Ascending aorta (tissue), 2 donors: ENCODE measurements at regions not wholly inside any gene's neighbourhood (a gene's known extent, or its start where the extent isn't known, plus 50 kb on each side); places are given as distances from the start of the nearest gene placed in this dataset.
A peak's percentile ranks its signal among the peaks of the same experiment; 100 is the strongest.

Experiments
- DNase-seq, 2 donors: peaks; one replicate each; pipeline ENCODE4 v3.0.0-alpha.2; 2019; ENCODE audit warnings: low spot score in 2 of 2
- H3K27ac ChIP-seq, 2 donors: fragments of 200-600 bp; sonication (generic); one replicate each; pipeline ENCODE4 v1.5.1; 2016 to 2017; ENCODE audit warnings: mild to moderate bottlenecking in 1 of 2
- H3K27me3 ChIP-seq: fragments of 200-600 bp; sonication (generic); one replicate; pipeline ENCODE4 v1.5.1; 2017
- H3K36me3 ChIP-seq, 2 donors: fragments of 200-600 bp; sonication (generic); one replicate each; pipeline ENCODE4 v1.5.1; 2016
- H3K4me1 ChIP-seq, 2 donors: fragments of 200-600 bp; sonication (generic); one replicate each; pipeline ENCODE4 v1.5.1; 2016 to 2017; ENCODE audit warnings: mild to moderate bottlenecking in 1 of 2
- H3K4me3 ChIP-seq, 2 donors: fragments of 200-600 bp; sonication (generic); one replicate each; pipeline ENCODE4 v1.5.1; 2016 to 2017; ENCODE audit warnings: mild to moderate bottlenecking in 1 of 2
- H3K9me3 ChIP-seq, 2 donors: fragments of 200-600 bp; sonication (generic); one replicate each; pipeline ENCODE4 v1.5.1; 2016
- intact Hi-C: fragments of 100-400 bp; cut with DNase I; formaldehyde crosslinking; loops from one replicate; pipeline ENCODE4 v1.15.1; 2023
- TF ChIP-seq, protein P1 (sequence below), 3 experiments: fragments of 200-600 bp in 2 of 3; fragments of 450-650 bp in 1 of 3; sonication (generic) in 2 of 3; IDR thresholded peaks; one replicate each; pipeline ENCODE4 v1.5.1; 2016 to 2019; ENCODE audit warnings: antibody characterized with exemption in 3 of 3, mild to moderate bottlenecking in 1 of 3, moderate library complexity in 1 of 3

DNA sequence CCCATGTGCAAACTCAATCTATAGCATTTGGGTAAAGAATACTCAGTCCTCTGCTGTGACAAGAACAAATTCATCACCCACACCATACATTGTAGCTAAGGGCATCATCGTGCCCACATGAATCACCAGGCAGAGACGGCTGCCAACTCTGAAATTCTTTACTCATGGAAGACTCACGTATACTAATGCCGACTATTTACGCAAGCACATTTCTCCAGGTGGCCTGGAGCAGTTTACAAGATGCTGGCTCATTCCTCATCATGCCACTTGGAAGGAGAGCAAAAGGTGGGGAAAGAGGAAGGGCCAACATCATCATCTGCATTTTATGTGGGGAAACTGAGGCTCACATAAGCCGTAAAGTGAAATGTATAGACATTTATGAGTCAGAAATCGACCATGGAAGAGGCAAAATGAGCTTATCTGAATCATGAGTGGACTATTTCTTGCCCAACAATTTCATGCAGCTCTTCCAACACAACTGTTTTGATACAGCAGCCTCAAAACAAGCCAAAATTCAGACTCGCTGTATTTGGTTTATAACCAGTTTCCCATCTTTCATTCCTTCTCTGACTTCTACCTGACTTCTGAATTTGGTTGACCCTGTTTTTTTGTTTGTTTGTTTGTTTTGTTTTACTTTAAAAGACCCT is 213.9 kb upstream of the SERP2 start:
- DNase-seq: no peak
- intact Hi-C loops: loop anchor here (1.0 to 10.0 kb wide), 3 partner anchors 17 to 1165 kb away; no protein-coding TSS in a partner anchor

DNA sequence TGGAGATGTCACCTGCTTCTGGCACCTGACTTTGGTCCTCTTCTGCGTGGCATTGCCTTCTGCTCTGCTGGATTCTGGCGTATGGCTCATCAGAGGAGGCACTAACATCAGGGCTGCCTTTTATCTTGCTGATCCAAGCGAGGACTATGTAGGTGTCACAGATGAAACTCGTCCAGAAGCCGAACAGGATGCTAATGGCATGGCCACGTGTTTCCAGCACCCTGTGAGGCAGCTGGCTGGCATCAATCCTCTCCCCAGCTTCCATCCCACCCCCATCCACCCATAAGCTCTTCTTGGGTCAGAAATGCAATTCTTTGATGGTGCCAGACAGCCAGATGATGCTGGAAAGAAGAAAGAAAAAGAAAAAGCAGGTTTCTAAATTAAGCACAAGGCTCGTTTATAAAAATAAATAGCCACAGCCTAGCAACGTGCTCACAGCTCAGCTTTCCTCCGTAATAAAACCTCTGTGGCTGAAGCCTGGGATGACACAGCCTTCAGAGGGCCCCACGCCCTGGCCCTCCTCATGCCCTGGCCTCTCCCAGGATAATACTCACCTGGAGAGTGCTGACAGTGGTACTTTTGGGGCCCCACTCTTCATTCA is 212.9 kb upstream of the SERP2 start:
- intact Hi-C loops: no loop called here
- no peaks in the 10 kb centered on the region for H3K36me3 ChIP-seq
- no peak overlapping the region for H3K4me3 ChIP-seq
- H3K4me1 ChIP-seq: peaks cover 4 to 53% of the 10 kb centered on the region in 2 donors
- TF ChIP-seq, protein P1, sequence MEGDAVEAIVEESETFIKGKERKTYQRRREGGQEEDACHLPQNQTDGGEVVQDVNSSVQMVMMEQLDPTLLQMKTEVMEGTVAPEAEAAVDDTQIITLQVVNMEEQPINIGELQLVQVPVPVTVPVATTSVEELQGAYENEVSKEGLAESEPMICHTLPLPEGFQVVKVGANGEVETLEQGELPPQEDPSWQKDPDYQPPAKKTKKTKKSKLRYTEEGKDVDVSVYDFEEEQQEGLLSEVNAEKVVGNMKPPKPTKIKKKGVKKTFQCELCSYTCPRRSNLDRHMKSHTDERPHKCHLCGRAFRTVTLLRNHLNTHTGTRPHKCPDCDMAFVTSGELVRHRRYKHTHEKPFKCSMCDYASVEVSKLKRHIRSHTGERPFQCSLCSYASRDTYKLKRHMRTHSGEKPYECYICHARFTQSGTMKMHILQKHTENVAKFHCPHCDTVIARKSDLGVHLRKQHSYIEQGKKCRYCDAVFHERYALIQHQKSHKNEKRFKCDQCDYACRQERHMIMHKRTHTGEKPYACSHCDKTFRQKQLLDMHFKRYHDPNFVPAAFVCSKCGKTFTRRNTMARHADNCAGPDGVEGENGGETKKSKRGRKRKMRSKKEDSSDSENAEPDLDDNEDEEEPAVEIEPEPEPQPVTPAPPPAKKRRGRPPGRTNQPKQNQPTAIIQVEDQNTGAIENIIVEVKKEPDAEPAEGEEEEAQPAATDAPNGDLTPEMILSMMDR (IDR thresholded peaks at IDR 0.05): no peak
- H3K27me3 ChIP-seq: no peaks in the 10 kb centered on the region
- H3K9me3 ChIP-seq: no peaks in the 10 kb centered on the region
- no peak for DNase-seq
- peak overlapping the region; percentile 84 to 85 for H3K27ac ChIP-seq

More for the DNA sequence above, 213.9 kb upstream of the SERP2 start:
- no peaks in the 10 kb centered on the region for H3K9me3 ChIP-seq
- TF ChIP-seq, protein P1 (IDR thresholded peaks at IDR 0.05): no peak
- peak overlapping the region; percentile 84 to 85 for H3K27ac ChIP-seq
- no peaks in the 10 kb centered on the region for H3K36me3 ChIP-seq
- no peaks in the 10 kb centered on the region for H3K27me3 ChIP-seq
- H3K4me1 ChIP-seq: peaks cover 9 to 59% of the 10 kb centered on the region in 2 donors
- no peak overlapping the region for H3K4me3 ChIP-seq

DNA sequence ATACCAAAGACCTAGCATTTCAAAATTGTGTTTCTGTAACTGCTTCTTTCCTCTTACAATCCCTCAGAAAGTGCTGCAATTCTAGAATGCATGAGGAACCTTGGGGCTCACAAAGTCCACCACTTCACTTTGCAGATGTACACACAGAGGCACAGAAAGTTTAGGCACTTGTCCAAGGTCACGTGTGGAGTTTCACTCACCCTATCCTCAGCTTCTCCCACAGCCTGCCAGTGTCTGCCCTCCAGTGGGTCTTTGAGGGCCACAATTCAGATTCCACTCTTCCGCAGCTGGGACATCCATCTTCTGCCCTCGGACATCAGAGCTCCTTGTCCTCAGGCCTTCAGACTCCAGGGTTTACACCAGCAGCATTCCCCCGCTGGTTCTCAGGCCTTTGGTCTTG is 210.5 kb upstream of the SERP2 start:
- no peak for DNase-seq
- Histone ChIP-seq H3K27me3 (no peaks in the 10 kb centered on the region), H3K36me3 (no peaks in the 10 kb centered on the region), H3K27ac (no peak overlapping the region), H3K9me3 (no peaks in the 10 kb centered on the region), H3K4me3 (no peak overlapping the region), H3K4me1 (peaks cover 4 to 34% of the 10 kb centered on the region in 2 donors)
- intact Hi-C loops: no loop called here
- TF ChIP-seq, protein P1 (IDR thresholded peaks at IDR 0.05): no peak

DNA sequence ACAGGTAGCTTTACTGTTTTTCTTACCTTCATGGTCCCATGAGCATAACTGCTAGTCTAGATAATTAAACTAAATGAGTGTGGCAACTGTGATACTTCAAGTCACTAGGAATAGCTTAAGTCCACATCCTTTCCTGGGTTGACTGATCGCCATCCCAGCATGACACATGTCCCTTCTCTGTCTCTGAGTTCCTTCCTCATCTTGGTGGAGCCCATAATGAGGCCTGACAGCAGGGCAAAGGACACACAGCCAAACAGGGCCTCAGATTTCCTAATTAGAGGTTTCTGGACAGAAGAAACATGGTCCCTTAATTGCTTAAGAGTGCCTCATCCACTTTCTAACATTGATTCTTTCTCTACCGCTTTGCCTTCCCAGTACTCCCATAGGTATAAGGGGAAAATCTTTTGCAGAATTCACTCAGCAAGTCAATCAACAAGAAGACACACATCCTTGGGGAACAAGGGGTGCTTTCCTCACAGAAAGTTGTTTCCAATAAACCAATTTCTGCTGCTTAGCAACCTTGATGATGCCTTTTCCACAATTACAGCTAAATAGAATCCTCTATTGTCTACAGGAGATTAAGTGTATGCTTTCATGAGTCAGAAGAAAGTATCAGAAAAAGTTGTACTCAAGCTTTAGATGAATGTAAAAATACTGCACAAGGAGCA is 208.3 kb upstream of the SERP2 start:
- DNase-seq: no peak
- no peaks in the 10 kb centered on the region for H3K9me3 ChIP-seq
- no peak overlapping the region for H3K4me3 ChIP-seq
- H3K27me3 ChIP-seq: no peaks in the 10 kb centered on the region
- TF ChIP-seq, protein P1 (IDR thresholded peaks at IDR 0.05): no peak
- no peaks in the 10 kb centered on the region for H3K36me3 ChIP-seq
- H3K27ac ChIP-seq: no peak overlapping the region
- peaks cover 4 to 12% of the 10 kb centered on the region in 2 donors for H3K4me1 ChIP-seq
- intact Hi-C loops: no loop called here

DNA sequence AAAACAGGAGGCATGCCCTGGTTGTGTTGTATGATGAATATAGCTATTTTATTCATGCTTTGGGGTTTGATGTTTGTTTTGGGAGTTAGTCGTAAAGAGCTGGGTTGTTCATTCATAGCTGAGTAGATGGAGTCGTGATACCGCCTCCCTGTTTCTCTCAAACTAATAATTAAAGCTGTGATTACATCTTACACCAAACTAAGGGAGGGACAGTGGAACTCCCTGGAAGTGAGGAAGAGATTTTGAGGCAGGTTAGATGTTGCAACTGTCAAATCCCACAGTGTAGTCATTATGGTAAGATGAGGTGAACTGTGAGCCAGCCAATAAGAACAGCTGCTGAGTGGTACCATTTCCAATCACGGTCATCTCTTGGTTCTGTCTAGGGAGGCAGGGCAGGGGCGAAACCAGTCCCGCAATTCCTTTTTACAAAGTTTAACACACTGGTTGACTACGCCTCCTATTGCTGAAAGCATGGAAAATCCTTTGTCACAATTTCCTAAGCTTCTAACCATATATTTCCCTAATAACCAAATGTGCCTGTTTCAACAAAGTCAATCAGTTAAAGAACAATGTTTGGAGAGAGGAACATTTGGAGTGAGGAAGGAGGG is 207.6 kb upstream of the SERP2 start:
- DNase-seq: no peak
- H3K4me3 ChIP-seq: no peak overlapping the region
- no peak overlapping the region for H3K27ac ChIP-seq

More for the DNA sequence above, 207.6 kb upstream of the SERP2 start:
- intact Hi-C loops: no loop called here
- Histone ChIP-seq H3K4me1 (peaks cover 3 to 6% of the 10 kb centered on the region in 2 donors), H3K36me3 (no peaks in the 10 kb centered on the region), H3K9me3 (no peaks in the 10 kb centered on the region), H3K27me3 (no peaks in the 10 kb centered on the region)
- TF ChIP-seq, protein P1 (IDR thresholded peaks at IDR 0.05): no peak
